ENCODE measurements at regions not wholly inside any gene's neighbourhood (a gene's known extent, or its start where the extent isn't known, plus 50 kb on each side); places are given as distances from the start of the nearest gene placed in this dataset.

DNA sequence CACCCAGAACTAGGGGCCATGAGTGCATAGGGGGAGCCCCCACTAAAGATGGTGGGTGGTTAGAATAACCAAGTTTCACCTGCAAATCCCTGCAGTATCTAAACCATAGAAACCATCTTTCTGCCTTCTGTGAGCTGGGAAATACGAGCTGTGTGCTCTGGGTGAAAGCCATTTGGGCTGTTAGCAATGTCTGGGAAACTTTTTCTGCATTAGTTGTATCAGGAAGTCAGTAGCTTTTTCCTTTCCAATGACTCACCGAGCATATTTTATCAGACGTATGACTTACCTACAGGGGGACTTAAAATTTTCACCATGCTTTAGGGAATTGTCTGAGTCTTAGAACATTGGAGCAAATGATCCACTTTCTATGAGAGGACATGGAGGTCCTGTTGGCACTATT is 584.0 kb downstream of the QKI start:
- TF ChIP-seq IRF1 (CRISPR knock-in tag; IDR thresholded peaks at IDR 0.05; ENCODE audit: low read depth), result no peak
- TF ChIP-seq MAFF (IDR thresholded peaks at IDR 0.05; ENCODE audit: low read depth, low read length), result no peak
- TF ChIP-seq, protein P1, sequence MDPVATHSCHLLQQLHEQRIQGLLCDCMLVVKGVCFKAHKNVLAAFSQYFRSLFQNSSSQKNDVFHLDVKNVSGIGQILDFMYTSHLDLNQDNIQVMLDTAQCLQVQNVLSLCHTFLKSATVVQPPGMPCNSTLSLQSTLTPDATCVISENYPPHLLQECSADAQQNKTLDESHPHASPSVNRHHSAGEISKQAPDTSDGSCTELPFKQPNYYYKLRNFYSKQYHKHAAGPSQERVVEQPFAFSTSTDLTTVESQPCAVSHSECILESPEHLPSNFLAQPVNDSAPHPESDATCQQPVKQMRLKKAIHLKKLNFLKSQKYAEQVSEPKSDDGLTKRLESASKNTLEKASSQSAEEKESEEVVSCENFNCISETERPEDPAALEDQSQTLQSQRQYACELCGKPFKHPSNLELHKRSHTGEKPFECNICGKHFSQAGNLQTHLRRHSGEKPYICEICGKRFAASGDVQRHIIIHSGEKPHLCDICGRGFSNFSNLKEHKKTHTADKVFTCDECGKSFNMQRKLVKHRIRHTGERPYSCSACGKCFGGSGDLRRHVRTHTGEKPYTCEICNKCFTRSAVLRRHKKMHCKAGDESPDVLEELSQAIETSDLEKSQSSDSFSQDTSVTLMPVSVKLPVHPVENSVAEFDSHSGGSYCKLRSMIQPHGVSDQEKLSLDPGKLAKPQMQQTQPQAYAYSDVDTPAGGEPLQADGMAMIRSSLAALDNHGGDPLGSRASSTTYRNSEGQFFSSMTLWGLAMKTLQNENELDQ (CRISPR knock-in tag; IDR thresholded peaks at IDR 0.05; ENCODE audit: borderline replicate concordance), result no peak
- no peak for TF ChIP-seq CEBPZ (IDR thresholded peaks at IDR 0.05; ENCODE audit: low read length)
- no peak for TF ChIP-seq E2F5 (CRISPR knock-in tag; conservative IDR thresholded peaks at IDR 0.05)
- no peak for TF ChIP-seq RARG (CRISPR knock-in tag; IDR thresholded peaks at IDR 0.05; ENCODE audit: low read depth)
- no peak for TF ChIP-seq KDM3A (CRISPR knock-in tag; IDR thresholded peaks at IDR 0.05; ENCODE audit: low read depth)
- TF ChIP-seq POGZ (CRISPR knock-in tag; IDR thresholded peaks at IDR 0.05), result no peak
- TF ChIP-seq MYNN (CRISPR knock-in tag; IDR thresholded peaks at IDR 0.05; ENCODE audit: low read depth), result no peak
- no peak for TF ChIP-seq ZBTB1 (CRISPR knock-in tag; IDR thresholded peaks at IDR 0.05; ENCODE audit: borderline replicate concordance)
- no peak for TF ChIP-seq ZNF574 (CRISPR knock-in tag; IDR thresholded peaks at IDR 0.05)
- TF ChIP-seq ZNF781 (CRISPR knock-in tag; IDR thresholded peaks at IDR 0.05; ENCODE audit: borderline replicate concordance, not compliant biosample characterization), result no peak
- TF ChIP-seq ZFX (CRISPR knock-in tag; IDR thresholded peaks at IDR 0.05; ENCODE audit: low read depth), result no peak
- TF ChIP-seq SRSF4 (IDR thresholded peaks at IDR 0.05; ENCODE audit: low read depth, low read length, poor library complexity, severe bottlenecking), result no peak
- H3K4me2 ChIP-seq (ENCODE audit: low read depth, low read length), result no peak overlapping the region
- no peak overlapping the region for H2AFZ ChIP-seq (ENCODE audit: low read length)
- intact Hi-C loops (cut with micrococcal nuclease; ENCODE audit: unreplicated experiment), result no loop called here
- no TSS peak for BruUV-seq (replicated peaks)
- no peak for ATAC-seq
- DNase-seq (ENCODE audit: low spot score), result no peak
- H3K4me1 ChIP-seq (ENCODE audit: insufficient read depth, low read length), result no peaks in the 10 kb centered on the region
- no peak for FAIRE-seq
- WGBS (ENCODE audit: low lambda C conversion rate), result 22% methylated on average over 3 of the region's 3 CpGs
- no peak overlapping the region for H3K4me3 ChIP-seq (replicated peaks in 1 of 3; ENCODE audit: insufficient read depth in 1 of 3, low read depth in 2 of 3, low read length in 3 of 3)
- peaks cover 0 to 8% of the 10 kb centered on the region in 2 experiments; a peak in 1 of 5 replicates for H3K27me3 ChIP-seq (ENCODE audit: control insufficient read depth in 1 of 2, insufficient read depth in 2 of 2, low read length in 2 of 2)
- in situ Hi-C loops (cut with HindIII; ENCODE audit: extremely low pct_ligation_motif_present, low pct_unique_long_range_greater_than_20kb), result no loop called here
- POLR2A ChIA-PET, result no interaction called here
- no peaks in the 10 kb centered on the region for H3K36me3 ChIP-seq (replicated peaks in 1 of 2; ENCODE audit: control insufficient read depth in 1 of 2, insufficient read depth in 2 of 2, low read length in 2 of 2)
- no peak overlapping the region for H3K27ac ChIP-seq (ENCODE audit: extremely low read length, insufficient read depth, low read length)
- no peaks in the 10 kb centered on the region for H3K79me2 ChIP-seq (ENCODE audit: insufficient read depth, low read length)
- H3K9me3 ChIP-seq (ENCODE audit: low read length), result no peaks in the 10 kb centered on the region
- no peaks in the 10 kb centered on the region for H4K20me1 ChIP-seq (ENCODE audit: insufficient read depth, low read length)
- CTCF ChIA-PET (ENCODE audit: low intra/inter-chr PET ratio, low total read pairs), result no interaction called here
- no peak overlapping the region for H3K9ac ChIP-seq (ENCODE audit: insufficient read depth, low read depth, low read length)

Data from HepG2 (cell line).